A673 (cell line): ENCODE measurements at regions not wholly inside any gene's neighbourhood (a gene's known extent, or its start where the extent isn't known, plus 50 kb on each side); places are given as distances from the start of the nearest gene placed in this dataset.

Source experiments
- CTCF ChIP-seq: fragments of 300-800, 200-600 bp; sonication (generic); conservative IDR thresholded peaks from 2 replicates; pipeline ENCODE4 v1.5.1; 2017; ENCODE audit warnings: low read depth, mild to moderate bottlenecking, antibody characterized with exemption, low read length, moderate library complexity, mixed read lengths
- EZH2 ChIP-seq: fragments of 200-600 bp; sonication (generic); IDR thresholded peaks from 2 replicates; pipeline ENCODE4 v1.6.1; 2017; ENCODE audit warnings: borderline replicate concordance, low read depth, mild to moderate bottlenecking, mixed read lengths, antibody characterized with exemption, low read length; ENCODE audit not compliant: poor library complexity, severe bottlenecking

- TF ChIP-seq EZH2 (no peak), CTCF (no peak)
These were observed 217.0 kb downstream of the CMPK2 start for GRCh38 chr2:6648596-6649247.
